Urinary bladder (tissue), 3 donors: ENCODE measurements at regions not wholly inside any gene's neighbourhood (a gene's known extent, or its start where the extent isn't known, plus 50 kb on each side); places are given as distances from the start of the nearest gene placed in this dataset.

Source experiments
- DNase-seq: peaks from one replicate; pipeline ENCODE4 v3.0.0-alpha.2; 2015; ENCODE audit errors: extremely low spot score
- H3K27ac ChIP-seq: one replicate; pipeline ENCODE4 v1.5.1; 2013; ENCODE audit warnings: low read depth, mild to moderate bottlenecking, moderate library complexity
- H3K36me3 ChIP-seq: one replicate; pipeline ENCODE4 v1.6.1; 2013; ENCODE audit warnings: mild to moderate bottlenecking, moderate library complexity; ENCODE audit not compliant: insufficient read depth
- H3K4me1 ChIP-seq: one replicate; pipeline ENCODE4 v1.6.1; 2013; ENCODE audit warnings: mild to moderate bottlenecking, moderate library complexity; ENCODE audit not compliant: insufficient read depth
- H3K4me3 ChIP-seq: one replicate; pipeline ENCODE4 v1.5.1; 2013; ENCODE audit warnings: low read depth, low read length
- WGBS: extraction: QIAGEN DNeasy Blood & Tissue Kit; methylation state at CpG from one replicate; pipeline ENCODE4 v1.1.7; 2013; 5-methylcytosine and 5-hydroxymethylcytosine counted together
- donor health status: healthy with polysubstance abuse.
- donor health status: healthy.

- no peak overlapping the region for H3K27ac ChIP-seq
- H3K4me1 ChIP-seq, result no peaks in the 10 kb centered on the region
- no peak for DNase-seq
- H3K36me3 ChIP-seq, result no peaks in the 10 kb centered on the region
- H3K4me3 ChIP-seq, result no peak overlapping the region
- WGBS, result 72% methylated on average over 11 of the region's 11 CpGs
These were observed 636.0 kb downstream of the TBC1D22A start for GRCh38 chr22:47398491-47398890.

GRCh38 chr22:47397673-47398072 is 635.2 kb downstream of the TBC1D22A start:
- no peak for DNase-seq
- Histone ChIP-seq H3K27ac (no peak overlapping the region), H3K4me1 (no peaks in the 10 kb centered on the region), H3K4me3 (no peak overlapping the region), H3K36me3 (no peaks in the 10 kb centered on the region)
- 80% methylated on average over 9 of the region's 9 CpGs for WGBS

GRCh38 chr22:47396515-47396914 is 634.1 kb downstream of the TBC1D22A start:
- 88% methylated on average over 12 of the region's 12 CpGs for WGBS
- Histone ChIP-seq H3K27ac (no peak overlapping the region), H3K4me1 (no peaks in the 10 kb centered on the region), H3K36me3 (no peaks in the 10 kb centered on the region), H3K4me3 (no peak overlapping the region)
- no peak for DNase-seq

GRCh38 chr22:47396105-47396504 is 633.7 kb downstream of the TBC1D22A start:
- Histone ChIP-seq H3K4me1 (no peaks in the 10 kb centered on the region), H3K36me3 (no peaks in the 10 kb centered on the region), H3K27ac (no peak overlapping the region), H3K4me3 (no peak overlapping the region)
- no peak for DNase-seq
- WGBS, result 94% methylated on average over 12 of the region's 12 CpGs

- H3K36me3 ChIP-seq, result no peaks in the 10 kb centered on the region
- no peak overlapping the region for H3K4me3 ChIP-seq
- 31% methylated on average over 8 of the region's 8 CpGs for WGBS
- no peaks in the 10 kb centered on the region for H3K4me1 ChIP-seq
- no peak for DNase-seq
- no peak overlapping the region for H3K27ac ChIP-seq
These were observed 633.0 kb downstream of the TBC1D22A start for GRCh38 chr22:47395481-47395880.

GRCh38 chr22:47394504-47395440 is 632.3 kb downstream of the TBC1D22A start:
- H3K27ac ChIP-seq, result no peak overlapping the region
- no peaks in the 10 kb centered on the region for H3K4me1 ChIP-seq
- no peaks in the 10 kb centered on the region for H3K36me3 ChIP-seq
- no peak for DNase-seq
- no peak overlapping the region for H3K4me3 ChIP-seq
- 76% methylated on average over 12 of the region's 12 CpGs for WGBS

- H3K36me3 ChIP-seq, result no peaks in the 10 kb centered on the region
- no peaks in the 10 kb centered on the region for H3K4me1 ChIP-seq
- H3K4me3 ChIP-seq, result no peak overlapping the region
- no peak for DNase-seq
- 86% methylated on average over 9 of the region's 9 CpGs for WGBS
- no peak overlapping the region for H3K27ac ChIP-seq
These were observed 630.7 kb downstream of the TBC1D22A start for GRCh38 chr22:47393191-47393590.

GRCh38 chr22:47392729-47393128 is 630.3 kb downstream of the TBC1D22A start:
- no peak overlapping the region for H3K27ac ChIP-seq
- H3K4me1 ChIP-seq, result no peaks in the 10 kb centered on the region
- 80% methylated on average over 8 of the region's 8 CpGs for WGBS
- no peaks in the 10 kb centered on the region for H3K36me3 ChIP-seq
- no peak overlapping the region for H3K4me3 ChIP-seq
- no peak for DNase-seq

- no peak overlapping the region for H3K27ac ChIP-seq
- no peaks in the 10 kb centered on the region for H3K4me1 ChIP-seq
- no peak for DNase-seq
- WGBS, result 79% methylated on average over 11 of the region's 11 CpGs
- H3K36me3 ChIP-seq, result no peaks in the 10 kb centered on the region
- no peak overlapping the region for H3K4me3 ChIP-seq
These were observed 629.6 kb downstream of the TBC1D22A start for GRCh38 chr22:47392054-47392347.

- 78% methylated on average over 23 of the region's 23 CpGs for WGBS
- DNase-seq, result no peak
- Histone ChIP-seq H3K4me1 (no peaks in the 10 kb centered on the region), H3K27ac (no peak overlapping the region), H3K36me3 (no peaks in the 10 kb centered on the region), H3K4me3 (no peak overlapping the region)
These were observed 629.0 kb downstream of the TBC1D22A start for GRCh38 chr22:47391169-47392053.

GRCh38 chr22:47390026-47390970 is 627.8 kb downstream of the TBC1D22A start:
- no peaks in the 10 kb centered on the region for H3K36me3 ChIP-seq
- 88% methylated on average over 44 of the region's 44 CpGs for WGBS
- H3K27ac ChIP-seq, result no peak overlapping the region
- DNase-seq, result no peak
- H3K4me3 ChIP-seq, result no peak overlapping the region
- H3K4me1 ChIP-seq, result no peaks in the 10 kb centered on the region

GRCh38 chr22:47389201-47389600 is 626.8 kb downstream of the TBC1D22A start:
- Histone ChIP-seq H3K36me3 (no peaks in the 10 kb centered on the region), H3K4me3 (no peak overlapping the region), H3K4me1 (no peaks in the 10 kb centered on the region), H3K27ac (no peak overlapping the region)
- DNase-seq, result no peak
- WGBS, result 68% methylated on average over 11 of the region's 11 CpGs

GRCh38 chr22:47388778-47389177 is 626.3 kb downstream of the TBC1D22A start:
- H3K4me3 ChIP-seq, result no peak overlapping the region
- H3K36me3 ChIP-seq, result no peaks in the 10 kb centered on the region
- 45% methylated on average over 5 of the region's 5 CpGs for WGBS
- no peak for DNase-seq
- no peak overlapping the region for H3K27ac ChIP-seq
- no peaks in the 10 kb centered on the region for H3K4me1 ChIP-seq
